COLO829 (cell line): ENCODE measurements at regions not wholly inside any gene's neighbourhood (a gene's known extent, or its start where the extent isn't known, plus 50 kb on each side); places are given as distances from the start of the nearest gene placed in this dataset.
"Not testable (repeated sequence)": the region's sequence is repeated elsewhere in the genome, so short reads cannot be mapped to it uniquely, and the experiment has no call there.

ENCODE experiments used
- DNase-seq: peaks from one replicate; pipeline ENCODE4 v3.0.0; 2012; ENCODE audit warnings: low spot score

DNA sequence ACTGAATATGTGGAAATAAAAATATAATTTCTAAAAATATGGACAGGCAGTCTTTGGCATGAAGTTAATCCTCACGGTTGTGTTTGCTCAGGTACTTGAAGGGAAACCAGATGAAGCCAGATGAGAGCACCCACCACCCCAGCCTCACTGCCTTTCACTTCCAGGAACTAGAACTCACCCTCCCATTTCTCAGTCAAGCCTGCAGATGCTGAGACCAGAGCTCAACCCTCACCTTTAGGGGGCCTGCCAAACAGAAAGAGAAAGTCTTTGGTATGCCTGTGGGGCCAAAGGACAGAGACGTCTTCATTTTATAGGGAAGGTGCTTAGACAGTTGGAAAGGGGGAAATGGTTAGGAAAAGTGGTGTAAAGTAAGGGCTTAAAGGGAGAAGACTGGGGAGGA is 252.8 kb upstream of the PLET1 start:
- no peak for DNase-seq

DNA sequence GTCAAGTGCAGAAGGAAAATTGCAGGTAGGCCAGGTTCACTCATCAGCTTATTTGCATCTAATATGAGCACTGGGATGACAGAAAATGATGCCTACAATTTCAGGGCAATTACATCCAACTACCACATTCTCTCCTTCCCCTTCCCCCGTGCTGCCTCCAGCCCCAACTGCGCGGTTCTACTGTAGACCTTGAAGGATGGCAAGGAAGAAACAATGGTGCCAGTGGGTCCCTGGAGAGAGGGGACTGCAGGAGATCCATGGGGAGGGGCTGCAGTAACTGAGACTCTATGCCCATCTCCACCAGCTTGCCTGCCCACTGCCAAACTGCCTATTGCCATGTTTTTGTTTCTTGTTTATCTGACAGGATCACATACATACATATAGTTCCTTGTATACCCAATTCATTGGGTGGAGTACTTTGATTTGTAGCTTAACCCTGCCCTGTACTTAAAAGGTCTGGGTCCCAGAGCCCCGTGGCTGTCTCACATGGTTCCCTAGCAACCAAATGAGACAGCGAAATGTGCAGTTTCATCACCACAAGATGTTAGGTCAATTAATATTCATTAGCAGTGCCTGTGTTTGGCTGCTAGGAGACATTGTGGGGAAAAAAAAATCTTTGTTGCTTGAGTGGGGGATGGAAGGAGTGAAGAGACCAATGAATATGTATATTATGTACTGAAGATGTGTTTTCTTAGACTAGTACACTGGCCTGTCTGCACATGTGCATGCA is 253.5 kb upstream of the PLET1 start:
- DNase-seq, result no peak

DNA sequence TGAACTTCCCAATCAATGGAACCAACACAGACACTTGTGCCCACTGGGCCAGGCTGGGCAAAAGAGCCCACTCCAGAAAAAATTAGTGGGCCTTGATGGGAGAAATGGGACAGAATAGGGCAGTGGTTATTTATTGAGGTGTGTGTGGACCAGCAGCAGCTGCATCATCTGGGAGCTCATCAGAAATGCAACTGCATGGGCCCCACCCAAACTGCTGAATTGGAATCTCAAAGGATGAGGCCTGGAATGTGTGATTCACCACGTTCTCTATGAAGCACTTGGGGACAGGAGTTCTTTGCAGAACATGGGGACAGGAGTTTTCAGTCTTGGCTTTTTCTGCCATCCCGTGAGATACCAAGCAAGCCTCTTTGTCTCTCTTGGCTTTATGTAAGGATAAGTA is 255.6 kb upstream of the PLET1 start:
- DNase-seq, result no peak

DNA sequence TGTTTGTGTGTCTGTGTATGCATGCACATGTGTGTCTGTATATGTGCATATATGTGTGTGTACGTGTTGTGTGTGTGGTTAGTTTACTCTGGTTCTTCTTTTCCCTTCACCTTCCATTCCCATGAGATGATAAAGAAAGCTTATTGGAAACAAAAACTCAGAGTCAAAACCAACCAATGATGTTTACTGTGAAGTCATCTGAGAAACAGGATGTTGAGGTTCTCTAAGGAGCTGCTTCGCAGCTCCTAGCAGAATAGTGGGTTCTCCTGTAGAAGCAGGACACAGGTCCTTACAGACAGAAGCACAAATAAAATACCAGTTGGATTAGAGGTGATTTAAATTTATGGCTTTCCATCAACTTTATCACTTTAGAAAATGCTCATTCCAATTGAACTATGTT is 256.1 kb upstream of the PLET1 start:
- no peak for DNase-seq

DNA sequence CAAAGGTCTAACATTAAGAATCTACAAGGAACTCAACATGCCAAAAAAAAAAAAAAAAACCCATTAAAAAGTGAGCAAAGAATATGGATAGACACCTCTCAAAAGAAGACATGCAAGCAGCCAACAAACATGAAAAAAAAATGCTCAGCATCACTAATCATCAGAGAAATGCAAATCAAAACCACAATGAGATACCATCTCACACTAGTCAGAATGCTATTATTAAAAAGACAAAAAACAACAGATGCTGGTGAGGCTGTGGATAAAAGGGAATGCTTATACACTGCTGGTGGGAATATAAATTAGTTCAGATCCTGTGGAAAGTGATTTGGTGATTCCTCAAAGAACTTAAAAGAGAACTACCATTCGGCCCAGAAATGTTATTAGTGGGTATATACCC is 257.7 kb upstream of the PLET1 start:
- DNase-seq, result no peak

DNA sequence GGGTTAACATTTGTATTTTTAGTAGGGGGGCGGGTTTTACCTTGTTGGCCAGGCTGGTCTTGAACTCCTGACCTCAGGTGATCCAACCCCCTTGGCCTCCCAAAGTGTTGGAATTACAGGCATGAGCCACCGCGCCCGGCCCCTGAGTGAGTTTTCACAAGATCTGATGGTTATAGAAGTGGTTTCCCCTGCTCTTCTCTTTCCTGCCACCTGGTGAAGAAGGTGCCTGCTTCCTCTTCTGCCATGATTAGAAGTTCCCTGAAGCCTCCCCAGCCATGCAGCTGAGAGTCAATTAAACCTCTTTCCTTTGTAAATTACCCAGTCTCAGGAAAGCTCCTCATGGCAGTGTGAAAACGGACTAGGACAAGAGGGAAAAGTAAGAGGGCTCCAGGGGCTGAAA is 259.1 kb upstream of the PLET1 start:
- DNase-seq, result no peak

DNA sequence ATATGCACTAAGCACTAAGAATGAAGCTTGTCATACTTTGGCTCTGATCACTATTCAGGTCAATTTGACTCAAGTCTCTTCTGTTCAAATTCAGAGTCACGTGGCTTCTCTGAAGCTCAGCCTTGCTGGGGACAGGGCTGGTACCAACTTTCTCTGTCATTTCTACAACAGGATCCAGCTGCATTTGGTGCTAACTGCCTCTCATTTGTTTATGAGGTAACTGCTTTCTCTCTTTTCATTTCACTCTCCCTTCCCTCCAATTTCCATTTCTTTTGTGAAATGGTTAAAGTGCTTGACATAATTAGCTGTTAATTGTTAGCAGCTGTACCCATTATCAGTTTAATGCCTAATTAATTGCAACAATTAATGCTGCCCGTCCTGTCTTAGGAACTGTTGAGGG is 259.7 kb upstream of the PLET1 start:
- DNase-seq, result no peak

DNA sequence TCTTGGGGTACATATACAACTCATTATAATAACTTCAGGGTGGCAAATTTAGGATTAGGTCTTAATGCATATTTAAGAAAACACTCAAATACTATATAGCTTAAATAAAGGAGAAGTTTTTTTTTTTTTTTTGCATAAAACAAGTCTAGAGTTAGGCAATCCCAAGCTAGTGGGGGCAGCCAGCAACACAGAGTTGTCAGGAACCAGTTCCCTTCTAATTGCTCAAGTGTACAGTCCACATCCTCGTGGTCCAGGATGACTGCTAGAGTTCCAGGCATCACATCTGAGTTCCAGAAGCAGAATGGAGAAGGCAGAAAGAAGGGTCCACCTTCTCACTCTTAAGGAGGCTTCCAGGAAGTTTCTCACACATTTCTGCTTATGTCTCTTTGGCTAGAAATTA is 261.9 kb upstream of the PLET1 start:
- DNase-seq, result no peak

DNA sequence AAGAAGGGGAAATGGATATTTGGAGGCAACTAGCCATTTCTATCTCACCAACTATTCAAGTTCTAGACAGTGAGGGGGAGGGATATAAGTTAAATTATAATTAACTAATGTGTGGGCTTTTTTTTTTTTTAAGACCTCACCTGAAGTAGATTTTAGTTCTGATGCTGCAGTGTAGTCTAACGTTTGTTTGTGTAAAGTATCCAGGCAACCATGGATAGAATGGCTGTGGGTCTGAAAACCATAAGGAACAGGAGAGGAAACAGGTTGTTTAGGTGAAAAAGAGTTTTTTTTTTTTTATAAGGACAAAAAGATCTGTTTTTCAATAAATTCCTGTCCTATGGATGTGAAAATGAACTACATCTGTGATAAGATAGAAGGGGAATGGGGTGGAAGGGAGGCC is 262.4 kb upstream of the PLET1 start:
- DNase-seq, result no peak

DNA sequence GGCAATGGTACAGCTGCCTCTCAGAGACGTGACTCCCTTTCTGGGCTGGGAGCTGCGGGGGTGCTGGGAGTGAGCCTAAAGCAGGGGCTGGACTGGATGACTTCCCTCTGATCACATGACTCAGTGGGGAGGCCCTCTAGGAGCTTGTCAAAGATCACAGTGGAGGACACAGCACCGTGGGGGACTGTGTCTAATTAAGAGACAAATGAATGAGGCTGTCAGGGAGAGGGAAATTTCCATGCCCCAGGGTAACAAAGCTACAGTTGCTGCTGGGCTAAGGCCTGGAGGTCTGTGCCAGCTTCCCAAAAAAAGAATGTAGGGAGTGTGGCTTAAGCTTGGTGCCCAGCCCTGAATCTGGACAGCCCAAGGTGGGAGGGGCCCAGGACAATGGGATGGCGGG is 262.8 kb upstream of the PLET1 start:
- DNase-seq, result peak; percentile 55

DNA sequence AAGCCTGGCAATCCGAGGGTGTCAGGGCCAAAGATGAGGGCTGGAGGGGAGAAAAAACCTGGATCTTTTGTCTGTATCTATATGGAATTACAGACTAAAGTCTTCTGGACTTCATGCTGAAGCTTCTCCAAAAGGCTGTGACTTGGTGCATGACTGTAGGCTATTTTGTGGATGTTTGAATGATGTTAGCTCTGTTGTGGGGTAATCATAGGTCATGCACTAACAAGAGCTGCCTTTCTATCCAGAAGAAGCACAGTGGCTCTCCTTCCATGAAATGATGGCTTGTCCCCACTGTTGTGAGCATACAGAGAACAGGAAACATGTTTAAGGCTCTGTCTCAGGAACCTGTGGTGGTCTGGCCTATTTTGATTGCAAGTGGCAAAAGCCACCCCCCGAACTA is 263.3 kb upstream of the PLET1 start:
- peak; percentile 13 for DNase-seq

DNA sequence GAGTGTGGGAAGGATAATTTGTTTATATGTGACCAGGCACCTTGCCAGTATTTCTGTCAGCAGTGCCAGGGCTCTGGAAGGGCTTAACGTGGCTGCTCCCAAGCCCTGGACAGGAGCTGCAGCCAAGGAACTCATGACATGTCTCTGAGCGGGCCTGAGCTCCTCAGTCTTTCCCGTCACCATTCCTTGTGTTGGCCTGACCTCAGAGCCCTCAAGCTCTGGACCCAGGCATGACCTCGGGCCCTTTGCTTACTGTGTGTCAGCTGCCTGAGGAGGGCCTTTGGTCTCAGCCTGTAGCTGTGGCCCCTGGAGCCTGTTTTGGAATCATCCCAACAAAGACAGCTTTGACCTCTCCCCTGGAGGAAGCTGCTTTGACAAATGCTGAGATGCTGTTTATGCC is 264.1 kb upstream of the PLET1 start:
- no peak for DNase-seq

DNA sequence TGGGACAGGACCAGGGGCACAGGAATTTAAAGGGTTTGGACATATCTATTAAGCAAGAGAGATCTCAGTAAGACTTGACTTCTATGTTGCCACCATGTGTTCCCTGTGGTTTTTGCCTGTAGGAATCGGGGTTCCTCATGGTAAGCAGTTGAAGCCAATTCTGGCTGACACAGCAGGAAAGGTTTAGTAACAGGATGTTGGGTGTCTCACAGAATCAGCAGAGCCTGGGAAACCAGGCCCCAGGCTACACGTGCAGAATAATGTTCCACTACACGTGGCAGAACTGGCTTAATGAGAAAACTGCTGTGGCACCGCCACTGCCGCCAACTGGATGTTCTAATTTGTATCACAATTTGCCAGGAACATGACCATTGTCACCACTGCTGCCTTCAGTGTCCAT is 264.6 kb upstream of the PLET1 start:
- no peak for DNase-seq

DNA sequence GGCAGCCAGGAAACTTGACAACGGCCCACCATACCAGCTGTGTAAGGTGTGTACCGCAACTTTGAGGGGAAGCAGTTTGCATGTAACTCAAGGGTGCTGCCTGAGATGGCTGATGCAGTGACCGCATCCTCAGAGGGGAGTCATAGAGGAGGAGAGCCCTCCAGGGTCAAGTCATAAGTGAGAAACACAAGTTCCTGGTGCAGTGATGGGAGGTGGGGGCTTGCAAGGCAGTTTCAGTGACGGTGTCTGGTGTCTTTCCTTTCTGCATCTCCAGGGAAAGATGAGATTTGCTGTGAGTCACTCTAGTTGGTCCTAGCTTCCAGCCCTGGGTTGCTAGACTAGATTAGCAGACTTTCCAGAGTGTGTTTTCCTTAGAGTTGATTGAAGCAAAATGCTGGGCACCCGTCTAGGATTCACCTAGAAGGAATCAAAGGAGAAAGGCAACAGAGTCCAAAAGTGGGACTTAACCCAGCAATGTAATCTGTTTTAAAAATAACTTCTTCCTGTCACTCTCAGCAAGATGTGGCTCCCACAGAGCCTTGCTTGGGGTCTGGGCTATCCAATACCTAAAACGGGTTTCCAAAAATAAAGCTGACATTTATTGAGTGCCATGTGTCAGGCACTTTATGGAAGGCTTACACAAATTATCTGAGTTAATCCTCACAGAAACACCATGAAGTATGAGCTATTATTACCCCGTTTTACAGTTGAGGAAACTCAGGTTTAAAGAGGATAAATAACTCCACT is 265.4 kb upstream of the PLET1 start:
- no peak for DNase-seq

DNA sequence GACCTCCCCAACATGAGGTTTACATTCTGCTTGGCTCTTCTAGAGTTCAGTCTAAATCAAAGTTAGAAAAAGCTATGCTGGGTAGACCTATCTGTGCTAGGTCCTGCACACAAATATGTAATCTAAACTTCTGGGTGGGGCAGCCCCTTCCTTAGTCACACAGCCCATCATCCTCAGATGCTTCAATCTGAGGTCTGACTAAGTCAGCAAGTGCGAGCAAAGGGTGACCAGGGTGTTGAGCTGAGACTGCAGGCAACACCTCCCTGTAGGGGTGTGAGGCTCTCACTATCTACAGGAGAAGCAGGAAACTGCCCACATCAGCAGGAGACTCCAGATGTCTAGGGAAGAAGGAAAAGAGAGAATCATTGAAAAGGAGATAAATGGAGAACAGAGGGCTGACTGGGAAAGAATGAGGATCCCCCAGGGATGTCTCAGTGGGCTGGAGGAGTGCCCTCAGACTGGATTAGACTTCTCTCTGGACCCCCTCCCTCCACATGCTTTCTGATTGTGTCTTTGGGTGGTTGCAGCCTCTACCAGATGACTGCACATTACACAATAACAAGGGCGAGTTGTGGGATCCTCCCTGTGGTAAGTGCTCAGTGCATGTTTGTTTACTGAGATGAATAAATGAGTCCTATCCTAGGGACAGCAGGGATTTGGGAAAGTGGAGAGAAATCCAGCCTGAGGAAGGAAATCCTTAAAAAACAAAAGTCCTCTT is 266.2 kb upstream of the PLET1 start:
- no peak for DNase-seq

DNA sequence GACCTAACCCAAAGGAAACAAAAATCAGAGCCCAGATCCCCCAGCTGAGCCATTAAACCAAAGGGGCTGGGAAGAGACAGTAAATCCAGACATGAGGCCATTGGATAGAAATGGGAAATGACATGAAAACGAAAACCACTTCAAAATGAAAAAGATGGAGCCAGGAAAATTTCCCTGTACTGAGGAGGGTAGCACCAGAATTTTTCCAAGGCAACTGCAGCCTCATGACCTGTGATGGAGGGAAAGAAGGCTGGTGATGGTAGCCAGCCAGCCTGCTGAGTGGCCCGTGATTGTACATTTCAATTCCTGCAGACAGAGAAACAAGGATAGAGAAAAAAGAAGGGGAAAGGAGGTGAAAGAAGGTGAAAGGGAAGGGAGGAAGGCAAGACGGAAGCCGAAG is 268.4 kb upstream of the PLET1 start:
- DNase-seq, result no peak

DNA sequence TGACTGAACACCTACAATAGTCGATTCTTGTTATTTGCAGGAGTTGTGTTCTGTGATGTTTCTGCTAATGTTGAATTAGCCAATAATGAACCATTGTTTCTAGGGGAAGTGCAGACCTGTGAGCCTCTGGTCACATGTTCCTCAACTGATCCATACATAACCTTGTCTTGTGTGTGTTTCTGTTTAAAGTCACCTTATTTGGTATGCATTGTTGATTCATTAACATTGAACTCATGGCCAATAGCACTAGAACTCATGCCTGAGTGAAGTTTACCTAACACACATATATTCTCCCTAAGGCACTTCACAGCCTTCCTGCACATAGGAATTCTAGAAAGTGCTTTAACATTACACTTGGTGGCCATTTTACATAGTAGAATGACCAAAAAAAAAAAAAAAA is 271.8 kb upstream of the PLET1 start:
- DNase-seq, result no peak

DNA sequence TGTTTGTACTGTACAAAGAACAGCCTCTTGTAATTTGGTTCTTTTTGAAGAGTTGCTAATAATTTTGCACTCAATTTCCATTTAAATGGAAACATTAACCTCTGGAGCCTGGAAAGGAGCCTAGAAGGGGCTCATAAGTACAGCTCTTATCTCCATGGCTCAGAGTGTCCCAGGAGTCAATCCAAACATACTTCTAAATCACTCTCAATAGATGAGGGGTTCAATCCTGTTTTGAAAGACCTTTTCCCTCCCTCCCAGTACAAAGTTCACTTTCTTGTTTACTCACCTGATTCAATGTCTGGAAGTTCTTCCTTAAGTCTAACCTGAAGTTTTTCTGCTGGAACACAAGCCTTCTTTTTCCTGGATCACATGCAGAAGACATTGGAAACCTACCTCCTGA is 273.0 kb upstream of the PLET1 start:
- no peak for DNase-seq

DNA sequence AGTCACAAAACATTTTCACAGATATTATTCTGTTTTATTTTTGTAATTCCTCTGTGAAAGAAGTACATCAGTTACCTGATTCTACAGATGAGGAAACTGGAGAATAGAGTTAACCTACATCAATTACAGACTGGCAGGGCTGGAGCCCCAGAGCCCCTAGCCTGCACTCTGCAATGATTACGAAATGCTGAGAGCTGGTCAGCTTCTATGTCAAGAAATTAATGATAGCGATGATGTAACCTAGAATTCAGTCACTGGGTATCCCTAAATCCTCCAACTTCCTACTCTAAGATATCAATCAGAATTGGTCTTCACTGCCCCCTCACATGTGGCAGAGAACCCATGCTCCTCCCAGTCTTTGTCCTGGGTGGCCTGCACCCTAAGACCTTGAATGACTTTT is 273.5 kb upstream of the PLET1 start:
- DNase-seq, result no peak

DNA sequence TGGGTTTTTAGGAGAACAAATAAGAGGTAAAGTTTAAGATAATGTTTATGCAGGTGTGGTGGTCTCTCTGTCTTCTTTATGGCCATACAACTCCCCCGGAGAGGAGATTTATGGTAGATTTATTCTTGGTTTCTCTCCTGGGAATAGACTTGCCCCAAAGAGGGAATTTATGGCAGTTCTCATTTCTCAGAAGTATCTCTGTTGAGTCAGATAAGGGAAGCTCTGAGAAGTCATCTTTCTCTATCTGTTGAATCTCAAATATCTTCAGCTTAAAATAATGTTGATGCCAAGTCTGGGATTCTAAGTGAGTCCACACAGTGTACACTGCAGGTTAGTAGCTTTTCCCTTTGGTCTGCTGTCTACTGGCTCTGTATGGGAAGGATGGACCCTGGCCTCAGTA is 276.4 kb upstream of the PLET1 start:
- DNase-seq, result no peak

DNA sequence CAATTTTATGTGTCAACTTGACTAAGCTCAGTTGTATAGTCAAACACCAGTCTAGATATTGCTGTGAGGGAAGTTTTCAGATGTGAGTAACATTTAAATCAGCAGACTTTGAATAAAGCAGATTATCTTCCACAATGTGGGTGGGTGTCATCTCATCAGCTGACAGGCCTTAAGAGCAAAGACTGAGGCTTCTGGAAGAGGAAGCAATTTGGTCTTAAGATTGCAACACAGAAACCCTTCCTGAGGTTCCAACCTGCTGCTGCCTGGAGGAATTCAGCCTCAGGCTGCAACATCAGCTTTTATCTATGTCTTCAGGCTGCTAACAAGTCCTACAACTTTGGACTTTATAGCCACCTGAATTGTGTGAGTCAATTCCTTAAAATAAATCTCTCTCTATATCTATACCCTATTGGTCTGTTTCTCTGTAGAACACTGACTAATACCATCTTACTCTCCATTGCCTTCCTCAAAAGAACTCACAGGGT is 277.2 kb upstream of the PLET1 start:
- DNase-seq, result no peak

DNA sequence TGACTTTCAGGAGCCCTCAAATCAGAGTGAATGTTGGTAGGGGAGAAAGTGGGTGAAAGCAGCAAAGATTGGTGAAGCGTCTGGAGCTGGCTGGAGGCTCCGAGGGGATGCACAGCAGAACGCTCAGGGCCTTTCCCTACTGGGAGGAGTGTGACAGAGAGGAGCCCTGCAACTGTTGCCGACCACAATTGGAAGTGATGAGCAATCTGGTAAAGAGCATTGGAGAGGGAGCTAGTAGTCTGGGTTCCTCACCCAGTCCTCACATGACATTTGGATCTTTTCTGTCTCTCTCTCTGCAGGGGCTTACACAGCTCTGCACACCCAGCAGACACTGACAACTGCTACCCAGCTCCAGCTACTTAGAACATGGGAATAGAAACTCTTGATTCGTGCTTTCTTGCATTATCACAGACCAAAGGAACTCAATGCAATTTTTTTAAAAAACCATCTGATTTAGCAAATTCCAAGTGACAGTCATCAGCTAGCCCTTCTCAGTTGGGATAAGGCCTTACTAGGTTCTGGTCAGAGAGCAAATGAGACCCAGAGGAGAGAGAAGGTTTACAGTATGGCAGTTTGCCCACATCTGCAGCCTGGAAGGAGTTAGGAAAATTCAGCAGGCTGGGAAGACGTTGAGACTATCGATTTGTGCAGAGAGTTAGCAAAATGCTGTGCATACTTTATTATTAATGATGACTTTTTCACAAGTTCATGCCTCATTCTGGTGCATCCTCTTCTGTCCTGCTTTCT is 278.0 kb upstream of the PLET1 start:
- DNase-seq, result no peak

DNA sequence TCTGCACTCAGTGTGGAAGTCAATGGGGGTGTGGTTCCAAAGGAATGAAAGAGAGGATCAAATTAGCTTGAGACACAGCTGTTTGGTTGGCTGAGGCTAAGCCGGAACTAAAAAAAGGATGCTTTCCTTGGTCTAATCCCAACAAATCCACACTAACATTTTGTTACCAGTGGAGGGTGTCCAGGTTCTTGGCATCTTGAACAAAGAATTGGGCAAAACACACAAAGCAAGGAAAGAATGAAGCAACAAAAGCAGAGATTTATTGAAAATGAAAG is 278.6 kb upstream of the PLET1 start:
- not testable (repeated sequence) for DNase-seq
